ENCODE measurements at regions not wholly inside any gene's neighbourhood (a gene's known extent, or its start where the extent isn't known, plus 50 kb on each side); places are given as distances from the start of the nearest gene placed in this dataset.

- no peak for TF ChIP-seq POLR2A (IDR thresholded peaks at IDR 0.05)
- TF ChIP-seq CTCF (IDR thresholded peaks at IDR 0.05), result no peak
- TF ChIP-seq POLR2AphosphoS5 (IDR thresholded peaks at IDR 0.05), result no peak
- no peak for TF ChIP-seq EP300 (IDR thresholded peaks at IDR 0.05)
Measured at GRCh38 chr12:91377436-91377835, 194.8 kb upstream of the DCN start.

All from sigmoid colon (tissue), 4 donors.